ENCODE measurements at regions not wholly inside any gene's neighbourhood (a gene's known extent, or its start where the extent isn't known, plus 50 kb on each side); places are given as distances from the start of the nearest gene placed in this dataset.
"Not testable (repeated sequence)": the region's sequence is repeated elsewhere in the genome, so short reads cannot be mapped to it uniquely, and the experiment has no call there.

GRCh38 chr13:44748439-44748838 is 172.3 kb upstream of the TSC22D1 start:
- DNase-seq (ENCODE audit: low spot score): no peak

- DNase-seq (ENCODE audit: low spot score): no peak
Observed at GRCh38 chr13:44747179-44747578, 171.0 kb upstream of the TSC22D1 start.

- no peak for DNase-seq (ENCODE audit: low spot score)
Observed at GRCh38 chr13:44746690-44747089, 170.6 kb upstream of the TSC22D1 start.

- no peak for DNase-seq (ENCODE audit: low spot score)
Observed at GRCh38 chr13:44744880-44745633, 168.9 kb upstream of the TSC22D1 start.

- no peak for DNase-seq (ENCODE audit: low spot score)
Observed at GRCh38 chr13:44739539-44739938, 163.4 kb upstream of the TSC22D1 start.

GRCh38 chr13:44739120-44739519 is 163.0 kb upstream of the TSC22D1 start:
- no peak for DNase-seq (ENCODE audit: low spot score)

- DNase-seq (ENCODE audit: low spot score): no peak
Observed at GRCh38 chr13:44738463-44738862, 162.3 kb upstream of the TSC22D1 start.

GRCh38 chr13:44735806-44736205 is 159.7 kb upstream of the TSC22D1 start:
- no peak for DNase-seq (ENCODE audit: low spot score)

GRCh38 chr13:44734201-44734707 is 158.1 kb upstream of the TSC22D1 start:
- peak; percentile 79 for DNase-seq (ENCODE audit: low spot score)

- DNase-seq (ENCODE audit: low spot score): no peak
Observed at GRCh38 chr13:44732503-44733098, 156.5 kb upstream of the TSC22D1 start.

GRCh38 chr13:44730851-44731250 is 154.7 kb upstream of the TSC22D1 start:
- DNase-seq (ENCODE audit: low spot score): no peak

GRCh38 chr13:44730099-44730498 is 154.0 kb upstream of the TSC22D1 start:
- DNase-seq (ENCODE audit: low spot score): no peak

GRCh38 chr13:44727591-44727990 is 151.5 kb upstream of the TSC22D1 start:
- DNase-seq (ENCODE audit: low spot score): not testable (repeated sequence)

GRCh38 chr13:44726778-44727177 is 150.6 kb upstream of the TSC22D1 start:
- no peak for DNase-seq (ENCODE audit: low spot score)

GRCh38 chr13:44726214-44726613 is 150.1 kb upstream of the TSC22D1 start:
- no peak for DNase-seq (ENCODE audit: low spot score)

- DNase-seq (ENCODE audit: low spot score): no peak
Observed at GRCh38 chr13:44719857-44720671, 143.9 kb upstream of the TSC22D1 start.

- DNase-seq (ENCODE audit: low spot score): no peak
Observed at GRCh38 chr13:44718467-44718866, 142.3 kb upstream of the TSC22D1 start.

- no peak for DNase-seq (ENCODE audit: low spot score)
Observed at GRCh38 chr13:44715287-44716230, 139.4 kb upstream of the TSC22D1 start.

- no peak for DNase-seq (ENCODE audit: low spot score)
Observed at GRCh38 chr13:44713788-44714469, 137.8 kb upstream of the TSC22D1 start.

GRCh38 chr13:44711706-44712105 is 135.6 kb upstream of the TSC22D1 start:
- no peak for DNase-seq (ENCODE audit: low spot score)

GRCh38 chr13:44710576-44710975 is 134.4 kb upstream of the TSC22D1 start:
- DNase-seq (ENCODE audit: low spot score): no peak

All from left forelimb (tissue), 1 donor.